Epithelial cell of proximal tubule (primary cell): ENCODE measurements at regions not wholly inside any gene's neighbourhood (a gene's known extent, or its start where the extent isn't known, plus 50 kb on each side); places are given as distances from the start of the nearest gene placed in this dataset.

Experiments
- DNase-seq: peaks from one replicate; pipeline ENCODE4 v3.0.0-alpha.2; 2011; ENCODE audit warnings: low read depth
- H3K4me3 ChIP-seq: 2 replicates; pipeline ENCODE4 v1.5.1; 2011; ENCODE audit warnings: low read depth, mild to moderate bottlenecking, low read length
- TF ChIP-seq, protein P1 (sequence below): conservative IDR thresholded peaks from 2 replicates; pipeline ENCODE4 v1.5.1; 2012; ENCODE audit warnings: low read depth, mild to moderate bottlenecking, low read length

DNA sequence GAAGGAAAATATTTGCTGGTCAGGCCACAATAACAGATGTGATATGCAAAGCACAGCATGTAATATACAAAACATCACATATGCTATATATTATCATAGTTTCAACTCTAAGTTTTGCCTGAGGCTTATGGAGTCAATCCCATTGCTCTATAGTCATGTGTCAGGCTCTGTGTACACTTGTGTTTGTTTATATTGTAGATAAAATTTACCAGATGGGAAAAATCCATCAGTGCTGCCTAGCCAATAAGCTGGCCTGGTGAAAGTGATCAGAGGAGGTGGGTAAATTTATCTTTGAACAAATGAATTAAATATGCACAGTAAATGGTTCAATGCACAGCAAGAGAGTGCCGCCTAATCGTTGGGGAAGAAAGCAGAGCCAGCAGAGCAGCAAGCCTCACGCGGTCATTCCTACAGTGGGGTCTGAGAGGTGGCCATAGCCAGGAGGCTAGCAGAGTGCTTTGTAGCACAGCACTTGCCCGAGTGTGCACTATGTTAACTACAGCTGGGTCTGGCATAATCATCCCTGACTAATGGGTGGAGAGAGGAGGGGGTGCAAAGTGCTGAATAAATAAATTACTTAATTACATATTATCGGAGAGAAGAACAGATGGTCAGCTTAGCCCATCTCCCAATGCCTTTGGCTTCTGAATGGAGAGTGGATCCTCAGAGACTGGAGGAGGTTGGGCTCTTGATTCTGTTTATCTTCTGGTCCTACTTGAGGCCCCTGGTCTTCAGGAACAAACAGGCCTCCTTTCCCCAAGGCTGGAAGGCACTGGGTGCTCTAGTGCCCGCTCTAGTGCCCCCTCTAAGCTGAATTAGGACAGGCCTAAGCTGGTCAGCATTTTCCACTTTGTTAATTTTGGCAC is 153.5 kb downstream of the MAT2B start:
- no peak overlapping the region for H3K4me3 ChIP-seq
- TF ChIP-seq, protein P1, sequence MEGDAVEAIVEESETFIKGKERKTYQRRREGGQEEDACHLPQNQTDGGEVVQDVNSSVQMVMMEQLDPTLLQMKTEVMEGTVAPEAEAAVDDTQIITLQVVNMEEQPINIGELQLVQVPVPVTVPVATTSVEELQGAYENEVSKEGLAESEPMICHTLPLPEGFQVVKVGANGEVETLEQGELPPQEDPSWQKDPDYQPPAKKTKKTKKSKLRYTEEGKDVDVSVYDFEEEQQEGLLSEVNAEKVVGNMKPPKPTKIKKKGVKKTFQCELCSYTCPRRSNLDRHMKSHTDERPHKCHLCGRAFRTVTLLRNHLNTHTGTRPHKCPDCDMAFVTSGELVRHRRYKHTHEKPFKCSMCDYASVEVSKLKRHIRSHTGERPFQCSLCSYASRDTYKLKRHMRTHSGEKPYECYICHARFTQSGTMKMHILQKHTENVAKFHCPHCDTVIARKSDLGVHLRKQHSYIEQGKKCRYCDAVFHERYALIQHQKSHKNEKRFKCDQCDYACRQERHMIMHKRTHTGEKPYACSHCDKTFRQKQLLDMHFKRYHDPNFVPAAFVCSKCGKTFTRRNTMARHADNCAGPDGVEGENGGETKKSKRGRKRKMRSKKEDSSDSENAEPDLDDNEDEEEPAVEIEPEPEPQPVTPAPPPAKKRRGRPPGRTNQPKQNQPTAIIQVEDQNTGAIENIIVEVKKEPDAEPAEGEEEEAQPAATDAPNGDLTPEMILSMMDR = no peak
- DNase-seq = no peak

DNA sequence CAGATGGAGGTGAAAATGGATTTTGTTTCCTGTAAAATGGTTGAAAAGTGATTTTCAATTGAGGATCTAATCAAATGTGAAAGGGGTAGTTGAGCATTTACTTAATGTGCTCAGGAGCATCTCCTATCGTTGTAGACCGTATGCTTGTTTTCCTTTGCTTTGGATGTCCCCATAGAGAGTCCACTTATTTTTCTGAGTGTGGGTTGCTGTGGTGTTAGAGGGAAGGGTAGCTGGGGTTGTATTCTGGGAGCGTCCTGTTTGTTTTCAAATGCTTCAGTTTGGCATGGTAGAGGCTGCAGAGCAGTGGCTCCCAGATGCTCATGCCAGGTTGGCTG is 154.1 kb downstream of the MAT2B start:
- no peak for DNase-seq
- TF ChIP-seq, protein P1 = no peak
- H3K4me3 ChIP-seq = no peak overlapping the region

DNA sequence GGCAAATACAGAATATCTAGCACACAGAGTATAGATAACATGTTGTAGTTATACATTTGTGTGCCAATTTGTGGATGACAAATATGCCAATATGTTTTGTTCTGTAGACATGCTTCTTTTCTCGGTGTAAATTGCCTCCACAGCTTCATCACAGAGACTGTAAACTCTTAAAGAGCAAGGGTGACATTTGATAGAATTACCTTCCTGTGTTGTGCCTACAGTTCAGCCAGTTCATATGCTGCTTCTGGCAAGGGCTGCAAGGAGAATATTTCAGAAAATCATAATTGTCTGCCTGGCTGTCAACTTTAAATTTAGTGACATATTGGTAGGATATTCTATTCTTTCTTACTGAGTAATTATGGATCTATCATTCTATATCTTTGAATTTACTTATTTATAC is 155.1 kb downstream of the MAT2B start:
- no peak overlapping the region for H3K4me3 ChIP-seq
- no peak for DNase-seq
- TF ChIP-seq, protein P1 = no peak

DNA sequence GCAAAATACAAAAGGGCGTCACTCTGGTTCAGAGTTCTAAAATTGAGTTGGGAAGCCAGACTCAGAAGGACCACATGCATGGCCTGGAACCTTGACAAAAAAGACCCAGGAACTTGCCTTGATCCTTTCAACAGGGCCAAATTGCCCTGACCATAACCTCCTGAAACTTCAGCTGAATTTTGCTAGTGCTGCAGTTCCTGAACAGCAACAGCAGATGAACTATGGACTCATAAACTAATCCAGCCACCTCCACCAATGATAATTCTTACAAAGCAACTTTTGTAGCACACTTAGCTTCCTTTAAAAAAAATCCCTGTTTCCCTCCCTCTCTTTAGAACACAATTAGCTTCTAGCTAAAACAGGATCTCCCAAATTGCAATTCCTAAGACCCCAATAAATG is 155.9 kb downstream of the MAT2B start:
- TF ChIP-seq, protein P1 = no peak
- no peak for DNase-seq

DNA sequence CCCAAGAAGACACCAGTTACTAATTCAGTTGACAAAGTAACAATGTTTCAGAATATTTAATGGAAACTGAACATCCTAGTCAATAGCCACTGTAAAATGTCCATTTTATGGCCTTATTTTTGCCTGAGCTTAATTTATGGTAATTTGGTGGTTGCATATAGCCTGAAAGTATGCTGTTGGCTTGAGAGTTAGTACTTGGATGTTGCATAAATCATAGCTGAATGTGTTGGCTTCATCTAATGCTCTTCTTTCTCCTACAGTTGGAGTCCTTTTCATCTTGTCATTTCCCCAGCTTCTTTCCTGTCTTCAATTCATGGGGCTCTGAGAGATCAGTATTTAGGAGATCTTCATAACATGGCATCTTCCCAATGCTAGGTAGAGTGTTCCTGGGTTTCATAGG is 164.6 kb downstream of the MAT2B start:
- no peak overlapping the region for H3K4me3 ChIP-seq
- no peak for DNase-seq
- TF ChIP-seq, protein P1 = no peak

More for the DNA sequence above, 155.9 kb downstream of the MAT2B start:
- no peak overlapping the region for H3K4me3 ChIP-seq

DNA sequence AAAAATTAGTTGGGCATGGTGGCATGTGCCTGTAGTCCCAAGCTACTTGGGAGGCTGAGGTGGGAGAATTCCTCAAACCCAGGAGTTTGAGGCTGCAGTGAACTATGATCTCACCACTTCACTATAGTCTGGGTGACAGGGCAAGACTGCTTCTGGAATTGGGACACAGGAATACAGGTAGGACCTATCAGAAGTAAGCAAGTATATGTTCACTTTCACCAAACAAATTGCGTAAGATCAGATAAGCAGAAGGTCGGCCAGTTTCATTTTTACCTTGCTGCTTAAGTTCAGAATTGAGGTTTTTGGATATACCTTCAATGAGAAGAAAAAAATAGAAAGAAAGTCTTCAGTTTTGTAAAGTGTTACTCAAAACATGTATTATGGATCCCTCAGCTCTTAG is 171.7 kb downstream of the MAT2B start:
- TF ChIP-seq, protein P1 = no peak
- DNase-seq = no peak
- H3K4me3 ChIP-seq = no peak overlapping the region

DNA sequence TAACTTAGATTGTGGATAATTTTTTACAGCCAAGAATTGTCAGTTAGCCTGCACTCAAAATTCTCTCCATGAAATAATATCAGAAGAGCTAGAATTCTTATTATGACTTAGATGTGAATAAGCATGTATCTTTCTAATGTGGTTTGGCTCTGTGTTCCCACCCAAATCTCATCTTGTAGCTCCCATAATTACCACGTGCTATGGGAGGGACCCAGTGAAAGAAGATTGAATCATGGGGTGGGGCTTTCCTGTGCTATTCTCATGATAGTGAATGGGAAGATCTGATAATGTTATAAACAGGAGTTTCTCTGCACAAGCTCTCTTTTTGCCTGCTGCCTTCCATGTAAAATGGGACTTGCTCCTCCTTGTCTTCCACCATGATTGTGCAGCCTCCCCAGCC is 176.8 kb downstream of the MAT2B start:
- DNase-seq = no peak
- TF ChIP-seq, protein P1 = no peak
- H3K4me3 ChIP-seq = no peak overlapping the region
